ENCODE measurements at regions not wholly inside any gene's neighbourhood (a gene's known extent, or its start where the extent isn't known, plus 50 kb on each side); places are given as distances from the start of the nearest gene placed in this dataset.

- Histone ChIP-seq H3K9ac (ENCODE audit: low read length in 5 of 5) (no peak overlapping the region), H3K27me3 (ENCODE audit: control insufficient read depth in 5 of 5, insufficient read depth in 4 of 5, low read length in 5 of 5) (no peaks in the 10 kb centered on the region), H3K4me3 (ENCODE audit: low read depth in 1 of 5, low read length in 5 of 5) (no peak overlapping the region), H3K27ac (ENCODE audit: low read depth, low read length) (no peak overlapping the region), H3K4me1 (ENCODE audit: control insufficient read depth in 5 of 5, insufficient read depth in 5 of 5, low read length in 5 of 5) (peaks cover 0 to 12% (median 4%) of the 10 kb centered on the region in 5 donors), H3K36me3 (ENCODE audit: control insufficient read depth in 5 of 5, insufficient read depth in 5 of 5, low read length in 5 of 5) (no peaks in the 10 kb centered on the region), H3K9me3 (ENCODE audit: control insufficient read depth in 5 of 5, low read length in 5 of 5) (no peaks in the 10 kb centered on the region)
These were observed 197.2 kb upstream of the S1PR3 start for GRCh38 chr9:88794100-88794499.

GRCh38 chr9:88796947-88797346 is 194.3 kb upstream of the S1PR3 start:
- no peaks in the 10 kb centered on the region for H3K36me3 ChIP-seq (ENCODE audit: control insufficient read depth in 5 of 5, insufficient read depth in 5 of 5, low read length in 5 of 5)
- H3K27me3 ChIP-seq (ENCODE audit: control insufficient read depth in 5 of 5, insufficient read depth in 4 of 5, low read length in 5 of 5) = peaks cover 0 to 2% (median 0%) of the 10 kb centered on the region in 5 donors
- no peak overlapping the region for H3K27ac ChIP-seq (ENCODE audit: low read depth, low read length)
- no peak overlapping the region for H3K9ac ChIP-seq (ENCODE audit: low read length in 5 of 5)
- no peaks in the 10 kb centered on the region for H3K9me3 ChIP-seq (ENCODE audit: control insufficient read depth in 5 of 5, low read length in 5 of 5)
- peaks cover 0 to 10% (median 4%) of the 10 kb centered on the region in 5 donors for H3K4me1 ChIP-seq (ENCODE audit: control insufficient read depth in 5 of 5, insufficient read depth in 5 of 5, low read length in 5 of 5)
- H3K4me3 ChIP-seq (ENCODE audit: low read depth in 1 of 5, low read length in 5 of 5) = no peak overlapping the region

- Histone ChIP-seq H3K36me3 (ENCODE audit: control insufficient read depth in 5 of 5, insufficient read depth in 5 of 5, low read length in 5 of 5) (no peaks in the 10 kb centered on the region), H3K9ac (ENCODE audit: low read length in 5 of 5) (no peak overlapping the region)
These were observed 192.8 kb upstream of the S1PR3 start for GRCh38 chr9:88798476-88798875.

GRCh38 chr9:88799541-88800328 is 191.5 kb upstream of the S1PR3 start:
- no peak overlapping the region for H3K9ac ChIP-seq (ENCODE audit: low read length in 5 of 5)
- no peak overlapping the region for H3K4me3 ChIP-seq (ENCODE audit: low read depth in 1 of 5, low read length in 5 of 5)
- H3K4me1 ChIP-seq (ENCODE audit: control insufficient read depth in 5 of 5, insufficient read depth in 5 of 5, low read length in 5 of 5) = peaks cover 0 to 5% (median 0%) of the 10 kb centered on the region in 5 donors
- peaks cover 0 to 4% (median 2%) of the 10 kb centered on the region in 5 donors for H3K9me3 ChIP-seq (ENCODE audit: control insufficient read depth in 5 of 5, low read length in 5 of 5)
- no peaks in the 10 kb centered on the region for H3K36me3 ChIP-seq (ENCODE audit: control insufficient read depth in 5 of 5, insufficient read depth in 5 of 5, low read length in 5 of 5)
- H3K27ac ChIP-seq (ENCODE audit: low read depth, low read length) = no peak overlapping the region
- H3K27me3 ChIP-seq (ENCODE audit: control insufficient read depth in 5 of 5, insufficient read depth in 4 of 5, low read length in 5 of 5) = peaks cover 0 to 2% (median 0%) of the 10 kb centered on the region in 5 donors

More at GRCh38 chr9:88798476-88798875, 192.8 kb upstream of the S1PR3 start:
- Histone ChIP-seq H3K4me1 (ENCODE audit: control insufficient read depth in 5 of 5, insufficient read depth in 5 of 5, low read length in 5 of 5) (peaks cover 0 to 10% (median 4%) of the 10 kb centered on the region in 5 donors), H3K9me3 (ENCODE audit: control insufficient read depth in 5 of 5, low read length in 5 of 5) (peaks cover 0 to 4% (median 2%) of the 10 kb centered on the region in 5 donors), H3K4me3 (ENCODE audit: low read depth in 1 of 5, low read length in 5 of 5) (no peak overlapping the region), H3K27me3 (ENCODE audit: control insufficient read depth in 5 of 5, insufficient read depth in 4 of 5, low read length in 5 of 5) (peaks cover 0 to 2% (median 0%) of the 10 kb centered on the region in 5 donors), H3K27ac (ENCODE audit: low read depth, low read length) (no peak overlapping the region)

GRCh38 chr9:88800329-88800682 is 191.0 kb upstream of the S1PR3 start:
- Histone ChIP-seq H3K9me3 (ENCODE audit: control insufficient read depth in 5 of 5, low read length in 5 of 5) (peaks cover 0 to 4% (median 2%) of the 10 kb centered on the region in 5 donors), H3K27me3 (ENCODE audit: control insufficient read depth in 5 of 5, insufficient read depth in 4 of 5, low read length in 5 of 5) (peaks cover 0 to 2% (median 0%) of the 10 kb centered on the region in 5 donors), H3K4me3 (ENCODE audit: low read depth in 1 of 5, low read length in 5 of 5) (no peak overlapping the region), H3K9ac (ENCODE audit: low read length in 5 of 5) (no peak overlapping the region), H3K27ac (ENCODE audit: low read depth, low read length) (no peak overlapping the region), H3K4me1 (ENCODE audit: control insufficient read depth in 5 of 5, insufficient read depth in 5 of 5, low read length in 5 of 5) (peaks cover 0 to 5% (median 0%) of the 10 kb centered on the region in 5 donors), H3K36me3 (ENCODE audit: control insufficient read depth in 5 of 5, insufficient read depth in 5 of 5, low read length in 5 of 5) (no peaks in the 10 kb centered on the region)

GRCh38 chr9:88801214-88801796 is 190.0 kb upstream of the S1PR3 start:
- peaks cover 0 to 4% (median 2%) of the 10 kb centered on the region in 5 donors for H3K9me3 ChIP-seq (ENCODE audit: control insufficient read depth in 5 of 5, low read length in 5 of 5)
- peaks cover 0 to 5% (median 0%) of the 10 kb centered on the region in 5 donors for H3K4me1 ChIP-seq (ENCODE audit: control insufficient read depth in 5 of 5, insufficient read depth in 5 of 5, low read length in 5 of 5)
- H3K9ac ChIP-seq (ENCODE audit: low read length in 5 of 5) = no peak overlapping the region
- no peak overlapping the region for H3K4me3 ChIP-seq (ENCODE audit: low read depth in 1 of 5, low read length in 5 of 5)
- no peak overlapping the region for H3K27ac ChIP-seq (ENCODE audit: low read depth, low read length)
- peaks cover 0 to 2% (median 0%) of the 10 kb centered on the region in 5 donors for H3K27me3 ChIP-seq (ENCODE audit: control insufficient read depth in 5 of 5, insufficient read depth in 4 of 5, low read length in 5 of 5)
- no peaks in the 10 kb centered on the region for H3K36me3 ChIP-seq (ENCODE audit: control insufficient read depth in 5 of 5, insufficient read depth in 5 of 5, low read length in 5 of 5)

GRCh38 chr9:88802533-88802932 is 188.7 kb upstream of the S1PR3 start:
- H3K4me1 ChIP-seq (ENCODE audit: control insufficient read depth in 5 of 5, insufficient read depth in 5 of 5, low read length in 5 of 5) = peaks cover 0 to 5% (median 0%) of the 10 kb centered on the region in 5 donors
- no peak overlapping the region for H3K9ac ChIP-seq (ENCODE audit: low read length in 5 of 5)
- H3K9me3 ChIP-seq (ENCODE audit: control insufficient read depth in 5 of 5, low read length in 5 of 5) = peaks cover 0 to 4% (median 2%) of the 10 kb centered on the region in 5 donors
- no peak overlapping the region for H3K27ac ChIP-seq (ENCODE audit: low read depth, low read length)
- H3K27me3 ChIP-seq (ENCODE audit: control insufficient read depth in 5 of 5, insufficient read depth in 4 of 5, low read length in 5 of 5) = peaks cover 0 to 2% (median 0%) of the 10 kb centered on the region in 5 donors
- no peak overlapping the region for H3K4me3 ChIP-seq (ENCODE audit: low read depth in 1 of 5, low read length in 5 of 5)
- no peaks in the 10 kb centered on the region for H3K36me3 ChIP-seq (ENCODE audit: control insufficient read depth in 5 of 5, insufficient read depth in 5 of 5, low read length in 5 of 5)

- no peak overlapping the region for H3K27ac ChIP-seq (ENCODE audit: low read depth, low read length)
- H3K4me3 ChIP-seq (ENCODE audit: low read depth in 1 of 5, low read length in 5 of 5) = no peak overlapping the region
- H3K9ac ChIP-seq (ENCODE audit: low read length in 5 of 5) = no peak overlapping the region
- H3K4me1 ChIP-seq (ENCODE audit: control insufficient read depth in 5 of 5, insufficient read depth in 5 of 5, low read length in 5 of 5) = peaks cover 0 to 5% (median 0%) of the 10 kb centered on the region in 5 donors
- H3K9me3 ChIP-seq (ENCODE audit: control insufficient read depth in 5 of 5, low read length in 5 of 5) = peaks cover 0 to 4% (median 2%) of the 10 kb centered on the region in 5 donors
- no peaks in the 10 kb centered on the region for H3K36me3 ChIP-seq (ENCODE audit: control insufficient read depth in 5 of 5, insufficient read depth in 5 of 5, low read length in 5 of 5)
- H3K27me3 ChIP-seq (ENCODE audit: control insufficient read depth in 5 of 5, insufficient read depth in 4 of 5, low read length in 5 of 5) = peaks cover 0 to 2% (median 0%) of the 10 kb centered on the region in 5 donors
These were observed 187.6 kb upstream of the S1PR3 start for GRCh38 chr9:88803546-88804253.

- H3K27me3 ChIP-seq (ENCODE audit: control insufficient read depth in 5 of 5, insufficient read depth in 4 of 5, low read length in 5 of 5) = peaks cover 0 to 2% (median 0%) of the 10 kb centered on the region in 5 donors
- H3K4me3 ChIP-seq (ENCODE audit: low read depth in 1 of 5, low read length in 5 of 5) = no peak overlapping the region
- no peak overlapping the region for H3K27ac ChIP-seq (ENCODE audit: low read depth, low read length)
- no peaks in the 10 kb centered on the region for H3K36me3 ChIP-seq (ENCODE audit: control insufficient read depth in 5 of 5, insufficient read depth in 5 of 5, low read length in 5 of 5)
- peaks cover 0 to 4% (median 2%) of the 10 kb centered on the region in 5 donors for H3K9me3 ChIP-seq (ENCODE audit: control insufficient read depth in 5 of 5, low read length in 5 of 5)
- no peak overlapping the region for H3K9ac ChIP-seq (ENCODE audit: low read length in 5 of 5)
- peaks cover 0 to 6% (median 0%) of the 10 kb centered on the region in 5 donors for H3K4me1 ChIP-seq (ENCODE audit: control insufficient read depth in 5 of 5, insufficient read depth in 5 of 5, low read length in 5 of 5)
These were observed 187.0 kb upstream of the S1PR3 start for GRCh38 chr9:88804254-88804596.

All from subcutaneous abdominal adipose tissue (tissue), 5 donors.